ENCODE measurements at regions not wholly inside any gene's neighbourhood (a gene's known extent, or its start where the extent isn't known, plus 50 kb on each side); places are given as distances from the start of the nearest gene placed in this dataset.

- TF ChIP-seq ZNF274 (IDR thresholded peaks at IDR 0.05; ENCODE audit: low read length), result no peak
- TF ChIP-seq ZNF274 (tag by site-specific recombination; IDR thresholded peaks at IDR 0.05; ENCODE audit: borderline replicate concordance), result no peak
- TF ChIP-seq ZNF777 (tag by site-specific recombination; IDR thresholded peaks at IDR 0.05; ENCODE audit: borderline replicate concordance), result no peak
- TF ChIP-seq ZNF138 (tag by site-specific recombination; IDR thresholded peaks at IDR 0.05; ENCODE audit: borderline replicate concordance), result no peak
- no peak for TF ChIP-seq ZNF211 (tag by site-specific recombination; IDR thresholded peaks at IDR 0.05; ENCODE audit: low read depth)
These were observed 262.1 kb upstream of the CA10 start for GRCh38 chr17:52420555-52421078.
